ENCODE measurements at regions not wholly inside any gene's neighbourhood (a gene's known extent, or its start where the extent isn't known, plus 50 kb on each side); places are given as distances from the start of the nearest gene placed in this dataset.
"Not testable (repeated sequence)": the region's sequence is repeated elsewhere in the genome, so short reads cannot be mapped to it uniquely, and the experiment has no call there.

- TF ChIP-seq, protein P1, sequence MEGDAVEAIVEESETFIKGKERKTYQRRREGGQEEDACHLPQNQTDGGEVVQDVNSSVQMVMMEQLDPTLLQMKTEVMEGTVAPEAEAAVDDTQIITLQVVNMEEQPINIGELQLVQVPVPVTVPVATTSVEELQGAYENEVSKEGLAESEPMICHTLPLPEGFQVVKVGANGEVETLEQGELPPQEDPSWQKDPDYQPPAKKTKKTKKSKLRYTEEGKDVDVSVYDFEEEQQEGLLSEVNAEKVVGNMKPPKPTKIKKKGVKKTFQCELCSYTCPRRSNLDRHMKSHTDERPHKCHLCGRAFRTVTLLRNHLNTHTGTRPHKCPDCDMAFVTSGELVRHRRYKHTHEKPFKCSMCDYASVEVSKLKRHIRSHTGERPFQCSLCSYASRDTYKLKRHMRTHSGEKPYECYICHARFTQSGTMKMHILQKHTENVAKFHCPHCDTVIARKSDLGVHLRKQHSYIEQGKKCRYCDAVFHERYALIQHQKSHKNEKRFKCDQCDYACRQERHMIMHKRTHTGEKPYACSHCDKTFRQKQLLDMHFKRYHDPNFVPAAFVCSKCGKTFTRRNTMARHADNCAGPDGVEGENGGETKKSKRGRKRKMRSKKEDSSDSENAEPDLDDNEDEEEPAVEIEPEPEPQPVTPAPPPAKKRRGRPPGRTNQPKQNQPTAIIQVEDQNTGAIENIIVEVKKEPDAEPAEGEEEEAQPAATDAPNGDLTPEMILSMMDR (conservative IDR thresholded peaks at IDR 0.05), result no peak
- Mint-ChIP-seq H3K27ac (no peak overlapping the region), H3K9me3 (no peaks in the 10 kb centered on the region), H3K36me3 (no peaks in the 10 kb centered on the region), H3K4me1 (ENCODE audit: unreplicated experiment) (no peaks in the 10 kb centered on the region), H3K4me3 (no peak overlapping the region), H3K27me3 (peaks cover 35% of the 10 kb centered on the region)
- DNase-seq (ENCODE audit: extremely low spot score, unreplicated experiment), result no peak
Observed at GRCh38 chr22:22121445-22121844, 123.1 kb upstream of the VPREB1 start.

- Mint-ChIP-seq H3K4me3 (no peak overlapping the region), H3K36me3 (no peaks in the 10 kb centered on the region), H3K27ac (no peak overlapping the region), H3K9me3 (no peaks in the 10 kb centered on the region), H3K4me1 (ENCODE audit: unreplicated experiment) (no peaks in the 10 kb centered on the region), H3K27me3 (peaks cover 31% of the 10 kb centered on the region)
- DNase-seq (ENCODE audit: extremely low spot score, unreplicated experiment), result no peak
- TF ChIP-seq, protein P1 (conservative IDR thresholded peaks at IDR 0.05), result no peak
Observed at GRCh38 chr22:22120160-22120559, 124.4 kb upstream of the VPREB1 start.

- Mint-ChIP-seq H3K36me3 (no peaks in the 10 kb centered on the region), H3K4me3 (no peak overlapping the region), H3K27ac (no peak overlapping the region), H3K4me1 (ENCODE audit: unreplicated experiment) (no peaks in the 10 kb centered on the region), H3K27me3 (peaks cover 31% of the 10 kb centered on the region), H3K9me3 (no peaks in the 10 kb centered on the region)
- TF ChIP-seq, protein P1 (conservative IDR thresholded peaks at IDR 0.05), result no peak
- no peak for DNase-seq (ENCODE audit: extremely low spot score, unreplicated experiment)
Observed at GRCh38 chr22:22118987-22119386, 125.6 kb upstream of the VPREB1 start.

- not testable (repeated sequence) for H3K4me3 Mint-ChIP-seq; H3K27ac Mint-ChIP-seq; DNase-seq (ENCODE audit: extremely low spot score, unreplicated experiment); H3K4me1 Mint-ChIP-seq (ENCODE audit: unreplicated experiment); H3K36me3 Mint-ChIP-seq; H3K9me3 Mint-ChIP-seq
- H3K27me3 Mint-ChIP-seq, result peaks cover 31% of the 10 kb centered on the region
Observed at GRCh38 chr22:22117864-22118544, 126.6 kb upstream of the VPREB1 start.

DNA sequence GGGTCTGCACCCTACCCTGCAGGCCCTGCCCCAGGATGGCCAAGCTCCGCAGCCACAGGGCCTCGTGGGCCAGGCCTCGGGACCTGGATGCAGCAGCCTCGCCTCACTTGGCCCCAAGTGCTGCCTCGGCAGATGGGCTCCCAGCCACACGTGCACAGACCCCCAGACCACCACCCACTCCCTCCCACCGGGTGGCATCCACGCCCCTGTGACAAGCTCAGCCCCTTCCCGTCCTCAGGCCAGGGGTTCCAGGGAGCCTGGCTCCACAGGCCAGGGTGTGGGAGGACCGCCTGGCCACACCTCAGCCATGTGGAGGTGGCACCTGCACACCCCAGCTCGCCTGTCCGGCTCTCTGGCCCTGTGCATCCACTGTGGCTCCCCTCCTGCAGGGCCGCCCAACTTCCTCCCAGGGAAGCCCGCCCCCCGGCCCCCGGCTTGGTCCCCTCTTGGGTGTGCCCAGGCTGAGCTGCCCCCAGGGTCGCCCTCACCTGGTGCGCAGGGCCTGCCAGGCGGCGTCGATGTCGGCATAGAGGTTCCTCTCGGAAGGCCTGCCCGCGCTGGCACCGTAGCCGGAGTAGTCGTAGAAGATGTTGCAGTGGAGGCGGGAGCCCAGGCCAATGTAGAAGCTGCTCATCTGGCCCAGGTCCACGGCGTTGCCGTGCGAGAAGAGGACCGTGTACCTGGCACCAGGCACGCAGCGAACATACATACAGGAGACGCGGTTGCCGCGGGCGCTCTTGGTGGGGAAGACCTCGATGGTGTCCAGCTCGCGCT lies 127.4 kb upstream of the VPREB1 start:
- peaks cover 27% of the 10 kb centered on the region for H3K27me3 Mint-ChIP-seq
- H3K36me3 Mint-ChIP-seq; DNase-seq (ENCODE audit: extremely low spot score, unreplicated experiment); H3K27ac Mint-ChIP-seq; H3K4me3 Mint-ChIP-seq; H3K9me3 Mint-ChIP-seq; H3K4me1 Mint-ChIP-seq (ENCODE audit: unreplicated experiment): not testable (repeated sequence)

- Mint-ChIP-seq H3K27ac (no peak overlapping the region), H3K27me3 (peaks cover 16% of the 10 kb centered on the region), H3K36me3 (no peaks in the 10 kb centered on the region), H3K4me3 (no peak overlapping the region), H3K9me3 (no peaks in the 10 kb centered on the region), H3K4me1 (ENCODE audit: unreplicated experiment) (peaks cover 5% of the 10 kb centered on the region)
- DNase-seq (ENCODE audit: extremely low spot score, unreplicated experiment), result no peak
- TF ChIP-seq, protein P1 (conservative IDR thresholded peaks at IDR 0.05), result no peak
Observed at GRCh38 chr22:22113701-22114100, 130.9 kb upstream of the VPREB1 start.

Measured in type B pancreatic cell (in vitro differentiated cells).